ENCODE measurements at regions not wholly inside any gene's neighbourhood (a gene's known extent, or its start where the extent isn't known, plus 50 kb on each side); places are given as distances from the start of the nearest gene placed in this dataset.

GRCh38 chr21:38989745-38990423 lies 184.2 kb downstream of the ETS2 start (continued):
- TF ChIP-seq ZNF626 (tag by site-specific recombination; IDR thresholded peaks at IDR 0.05) (no peak), ZNF707 (tag by site-specific recombination; IDR thresholded peaks at IDR 0.05) (no peak), ZNF585B (tag by site-specific recombination; IDR thresholded peaks at IDR 0.05) (0 out of 2 replicates have a peak, but pooled peaks have one; percentile 0), ZSCAN30 (tag by site-specific recombination; IDR thresholded peaks at IDR 0.05) (peak; percentile 75; the same call in 1 of the 2 replicates), PRDM6 (tag by site-specific recombination; IDR thresholded peaks at IDR 0.05) (peak; percentile 98), WT1 (tag by site-specific recombination; IDR thresholded peaks at IDR 0.05) (peak; percentile 94), GLIS1 (tag by site-specific recombination; IDR thresholded peaks at IDR 0.05) (peak; percentile 87), TRIM28 (IDR thresholded peaks at IDR 0.05; ENCODE audit: borderline replicate concordance, low read length) (peak; percentile 90), RBAK (tag by site-specific recombination; IDR thresholded peaks at IDR 0.05) (no peak), SCRT1 (tag by site-specific recombination; IDR thresholded peaks at IDR 0.05; ENCODE audit: borderline replicate concordance) (peak; percentile 57; the same call in 1 of the 2 replicates), ZNF248 (tag by site-specific recombination; IDR thresholded peaks at IDR 0.05) (no peak), KLF1 (tag by site-specific recombination; IDR thresholded peaks at IDR 0.05) (peak; percentile 23; the same call in 1 of the 2 replicates), ZNF23 (tag by site-specific recombination; IDR thresholded peaks at IDR 0.05; ENCODE audit: borderline replicate concordance) (no peak), ZNF843 (tag by site-specific recombination; IDR thresholded peaks at IDR 0.05) (peak; percentile 97), ZNF266 (tag by site-specific recombination; IDR thresholded peaks at IDR 0.05; ENCODE audit: low read depth) (no peak), IKZF3 (tag by site-specific recombination; IDR thresholded peaks at IDR 0.05) (peak; percentile 91), HOXD13 (CRISPR knock-in tag; IDR thresholded peaks at IDR 0.05; ENCODE audit: borderline replicate concordance) (no peak), ZNF529 (tag by site-specific recombination; IDR thresholded peaks at IDR 0.05; ENCODE audit: insufficient replicate concordance) (peak; percentile 40), OSR2 (tag by site-specific recombination; IDR thresholded peaks at IDR 0.05) (peak; percentile 100), ZBTB7A (tag by site-specific recombination; IDR thresholded peaks at IDR 0.05; ENCODE audit: low read depth) (no peak), ZFP37 (tag by site-specific recombination; IDR thresholded peaks at IDR 0.05) (no peak), ZNF37A (tag by site-specific recombination; IDR thresholded peaks at IDR 0.05) (no peak), ZFP3 (tag by site-specific recombination; IDR thresholded peaks at IDR 0.05; ENCODE audit: low read depth) (peak; percentile 50; the same call in 1 of the 2 replicates), MEIS1 (CRISPR knock-in tag; IDR thresholded peaks at IDR 0.05; ENCODE audit: borderline replicate concordance) (no peak), ZNF423 (tag by site-specific recombination; IDR thresholded peaks at IDR 0.05) (peak; percentile 67), ZNF560 (tag by site-specific recombination; IDR thresholded peaks at IDR 0.05; ENCODE audit: borderline replicate concordance) (no peak), ZNF785 (tag by site-specific recombination; IDR thresholded peaks at IDR 0.05) (no peak), ZBTB48 (tag by site-specific recombination; IDR thresholded peaks at IDR 0.05) (peak; percentile 29; the same call in 1 of the 2 replicates), ZXDB (tag by site-specific recombination; IDR thresholded peaks at IDR 0.05) (peak; percentile 76), ZNF548 (tag by site-specific recombination; IDR thresholded peaks at IDR 0.05) (no peak), ZNF558 (tag by site-specific recombination; IDR thresholded peaks at IDR 0.05) (no peak), BCL11B (tag by site-specific recombination; IDR thresholded peaks at IDR 0.05; ENCODE audit: low read depth) (0 out of 2 replicates have a peak, but pooled peaks have one; percentile 67), OVOL3 (tag by site-specific recombination; IDR thresholded peaks at IDR 0.05) (peak; percentile 93), ZNF112 (tag by site-specific recombination; IDR thresholded peaks at IDR 0.05) (no peak), YY2 (tag by site-specific recombination; IDR thresholded peaks at IDR 0.05) (no peak), ZFP69B (tag by site-specific recombination; IDR thresholded peaks at IDR 0.05) (no peak), ZNF792 (tag by site-specific recombination; IDR thresholded peaks at IDR 0.05) (no peak), ZNF830 (tag by site-specific recombination; IDR thresholded peaks at IDR 0.05; ENCODE audit: low read depth) (no peak)
- TF ChIP-seq, protein P1, sequence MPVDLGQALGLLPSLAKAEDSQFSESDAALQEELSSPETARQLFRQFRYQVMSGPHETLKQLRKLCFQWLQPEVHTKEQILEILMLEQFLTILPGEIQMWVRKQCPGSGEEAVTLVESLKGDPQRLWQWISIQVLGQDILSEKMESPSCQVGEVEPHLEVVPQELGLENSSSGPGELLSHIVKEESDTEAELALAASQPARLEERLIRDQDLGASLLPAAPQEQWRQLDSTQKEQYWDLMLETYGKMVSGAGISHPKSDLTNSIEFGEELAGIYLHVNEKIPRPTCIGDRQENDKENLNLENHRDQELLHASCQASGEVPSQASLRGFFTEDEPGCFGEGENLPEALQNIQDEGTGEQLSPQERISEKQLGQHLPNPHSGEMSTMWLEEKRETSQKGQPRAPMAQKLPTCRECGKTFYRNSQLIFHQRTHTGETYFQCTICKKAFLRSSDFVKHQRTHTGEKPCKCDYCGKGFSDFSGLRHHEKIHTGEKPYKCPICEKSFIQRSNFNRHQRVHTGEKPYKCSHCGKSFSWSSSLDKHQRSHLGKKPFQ (tag by site-specific recombination; IDR thresholded peaks at IDR 0.05): peak; percentile 84; the same call in 1 of the 2 replicates
- TF ChIP-seq, protein P2, sequence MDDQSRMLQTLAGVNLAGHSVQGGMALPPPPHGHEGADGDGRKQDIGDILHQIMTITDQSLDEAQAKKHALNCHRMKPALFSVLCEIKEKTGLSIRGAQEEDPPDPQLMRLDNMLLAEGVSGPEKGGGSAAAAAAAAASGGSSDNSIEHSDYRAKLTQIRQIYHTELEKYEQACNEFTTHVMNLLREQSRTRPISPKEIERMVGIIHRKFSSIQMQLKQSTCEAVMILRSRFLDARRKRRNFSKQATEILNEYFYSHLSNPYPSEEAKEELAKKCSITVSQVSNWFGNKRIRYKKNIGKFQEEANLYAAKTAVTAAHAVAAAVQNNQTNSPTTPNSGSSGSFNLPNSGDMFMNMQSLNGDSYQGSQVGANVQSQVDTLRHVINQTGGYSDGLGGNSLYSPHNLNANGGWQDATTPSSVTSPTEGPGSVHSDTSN (CRISPR knock-in tag; IDR thresholded peaks at IDR 0.05): no peak
